GM18517 (cell line): ENCODE measurements at regions not wholly inside any gene's neighbourhood (a gene's known extent, or its start where the extent isn't known, plus 50 kb on each side); places are given as distances from the start of the nearest gene placed in this dataset.
"Not testable (repeated sequence)": the region's sequence is repeated elsewhere in the genome, so short reads cannot be mapped to it uniquely, and the experiment has no call there.

Experiments used
- ATAC-seq: cut with Tn5 transposase; IDR thresholded peaks from one replicate; pipeline ENCODE4 v1.9.1; 2021; ENCODE audit warnings: mild to moderate bottlenecking, moderate library complexity; ENCODE audit not compliant: unreplicated experiment

GRCh38 chr5:114957384-114957783 is 212.3 kb downstream of the TRIM36 start:
- ATAC-seq = no peak

- ATAC-seq = no peak
Observed at GRCh38 chr5:114953565-114953964, 216.1 kb downstream of the TRIM36 start.

GRCh38 chr5:114952876-114953275 is 216.8 kb downstream of the TRIM36 start:
- ATAC-seq = no peak

- ATAC-seq = no peak
Observed at GRCh38 chr5:114949756-114950155, 220.0 kb downstream of the TRIM36 start.

- no peak for ATAC-seq
Observed at GRCh38 chr5:114948986-114949621, 220.6 kb downstream of the TRIM36 start.

GRCh38 chr5:114948363-114948762 is 221.3 kb downstream of the TRIM36 start:
- no peak for ATAC-seq

GRCh38 chr5:114940709-114941108 is 229.0 kb downstream of the TRIM36 start:
- no peak for ATAC-seq

- ATAC-seq = no peak
Observed at GRCh38 chr5:114935490-114935889, 234.2 kb downstream of the TRIM36 start.

GRCh38 chr5:114928644-114929462 is 240.9 kb downstream of the TRIM36 start:
- ATAC-seq = no peak

GRCh38 chr5:114924769-114925168 is 244.9 kb downstream of the TRIM36 start:
- no peak for ATAC-seq

- ATAC-seq = no peak
Observed at GRCh38 chr5:114912189-114912920, 257.4 kb downstream of the TRIM36 start.

GRCh38 chr5:114910727-114911126 is 259.0 kb downstream of the TRIM36 start:
- no peak for ATAC-seq

GRCh38 chr5:114909424-114909823 is 260.3 kb downstream of the TRIM36 start:
- no peak for ATAC-seq

GRCh38 chr5:114903767-114904166 is 265.9 kb downstream of the TRIM36 start:
- no peak for ATAC-seq

- no peak for ATAC-seq
Observed at GRCh38 chr5:114898602-114899001, 271.1 kb downstream of the TRIM36 start.

GRCh38 chr5:114883675-114884074 is 286.0 kb downstream of the TRIM36 start:
- no peak for ATAC-seq

- ATAC-seq = no peak
Observed at GRCh38 chr5:114859438-114859735, 310.3 kb downstream of the TRIM36 start.

- ATAC-seq = no peak
Observed at GRCh38 chr5:114858665-114859437, 310.9 kb downstream of the TRIM36 start.

GRCh38 chr5:114857941-114858551 is 311.7 kb downstream of the TRIM36 start:
- ATAC-seq = no peak

- ATAC-seq = not testable (repeated sequence)
Observed at GRCh38 chr5:114844711-114845110, 325.0 kb downstream of the TRIM36 start.

- ATAC-seq = no peak
Observed at GRCh38 chr5:114839360-114839759, 330.3 kb downstream of the TRIM36 start.
